Lower leg skin (tissue), 4 donors: ENCODE measurements at regions not wholly inside any gene's neighbourhood (a gene's known extent, or its start where the extent isn't known, plus 50 kb on each side); places are given as distances from the start of the nearest gene placed in this dataset.

Experiments used
- DNase-seq, 2 donors: peaks; one replicate each; pipeline ENCODE4 v3.0.0-alpha.2; 2019; ENCODE audit warnings: low spot score in 2 of 2
- H3K4me3 ChIP-seq: fragments of 200-600 bp; sonication (generic); 2 replicates; pipeline ENCODE4 v1.5.1; 2017; ENCODE audit warnings: mild to moderate bottlenecking, low read depth; ENCODE audit not compliant: poor library complexity, severe bottlenecking
- POLR2A ChIP-seq, 2 donors: fragments of 450-650 bp; IDR thresholded peaks; one replicate each; pipeline ENCODE4 v1.6.1; 2016 to 2017; ENCODE audit warnings: antibody characterized with exemption in 2 of 2, mild to moderate bottlenecking in 1 of 2, moderate library complexity in 1 of 2
- WGBS, 2 donors: methylation state at CpG; one replicate each; pipeline ENCODE4 v1.1.5; 2018; 5-methylcytosine and 5-hydroxymethylcytosine counted together
- intact Hi-C: fragments of 100-400 bp; cut with DNase I; formaldehyde crosslinking; loops from one replicate; pipeline ENCODE4 v1.15.0; 2023; ENCODE audit warnings: low total_unique reads
- TF ChIP-seq, protein P1 (sequence below), 3 donors: fragments of 450-650 bp; IDR thresholded peaks; one replicate each; pipeline ENCODE4 v1.5.1; 2016; ENCODE audit warnings: antibody characterized with exemption in 3 of 3, mild to moderate bottlenecking in 3 of 3, moderate library complexity in 2 of 3

DNA sequence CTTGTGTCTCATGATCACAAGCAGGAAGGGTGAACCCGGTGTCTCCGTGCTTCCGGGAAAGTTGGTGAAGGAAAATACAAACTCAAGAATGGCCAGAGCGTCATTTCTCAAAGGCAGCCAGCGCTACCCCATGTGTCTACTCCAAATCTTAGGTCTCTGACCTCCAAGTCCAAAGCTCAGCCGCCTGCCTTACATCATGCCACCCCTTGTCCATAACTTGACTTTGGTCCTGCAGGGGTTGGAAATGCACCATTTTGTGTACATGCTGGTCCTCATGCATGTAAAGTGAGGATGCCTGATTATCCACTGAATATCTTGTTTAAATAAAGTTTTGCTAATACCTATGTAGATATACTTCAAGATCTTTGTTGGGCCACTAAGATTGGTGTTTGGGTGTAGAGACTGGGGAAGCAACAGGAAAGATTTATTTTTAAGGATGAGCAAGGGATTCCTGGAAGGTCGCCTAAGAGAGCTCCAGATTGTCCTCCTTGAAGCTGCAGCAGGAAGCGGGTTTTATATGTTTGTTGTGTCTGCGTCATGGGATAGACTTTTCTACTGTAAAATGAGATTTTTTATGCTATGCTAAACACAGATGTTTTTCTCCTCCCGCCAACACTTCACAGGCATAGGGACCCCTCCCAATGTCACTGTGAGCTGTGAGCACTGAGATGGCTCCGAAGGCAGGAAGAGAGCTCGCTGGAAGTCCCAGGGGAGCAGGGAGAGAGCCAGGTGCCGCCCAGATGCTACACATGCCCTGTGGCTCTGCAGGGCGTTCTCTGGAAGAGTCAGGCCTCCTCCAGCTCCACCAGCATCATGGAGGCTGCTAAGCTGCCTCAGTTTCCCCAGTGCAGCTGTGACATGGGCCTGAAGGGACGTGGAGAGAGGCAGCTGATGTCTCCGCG lies 176.2 kb upstream of the HDAC4 start:
- WGBS, 2 donors = 75 to 79% methylated on average over 16 to 17 of the region's 17 CpGs
- DNase-seq = no peak
- TF ChIP-seq, protein P1, sequence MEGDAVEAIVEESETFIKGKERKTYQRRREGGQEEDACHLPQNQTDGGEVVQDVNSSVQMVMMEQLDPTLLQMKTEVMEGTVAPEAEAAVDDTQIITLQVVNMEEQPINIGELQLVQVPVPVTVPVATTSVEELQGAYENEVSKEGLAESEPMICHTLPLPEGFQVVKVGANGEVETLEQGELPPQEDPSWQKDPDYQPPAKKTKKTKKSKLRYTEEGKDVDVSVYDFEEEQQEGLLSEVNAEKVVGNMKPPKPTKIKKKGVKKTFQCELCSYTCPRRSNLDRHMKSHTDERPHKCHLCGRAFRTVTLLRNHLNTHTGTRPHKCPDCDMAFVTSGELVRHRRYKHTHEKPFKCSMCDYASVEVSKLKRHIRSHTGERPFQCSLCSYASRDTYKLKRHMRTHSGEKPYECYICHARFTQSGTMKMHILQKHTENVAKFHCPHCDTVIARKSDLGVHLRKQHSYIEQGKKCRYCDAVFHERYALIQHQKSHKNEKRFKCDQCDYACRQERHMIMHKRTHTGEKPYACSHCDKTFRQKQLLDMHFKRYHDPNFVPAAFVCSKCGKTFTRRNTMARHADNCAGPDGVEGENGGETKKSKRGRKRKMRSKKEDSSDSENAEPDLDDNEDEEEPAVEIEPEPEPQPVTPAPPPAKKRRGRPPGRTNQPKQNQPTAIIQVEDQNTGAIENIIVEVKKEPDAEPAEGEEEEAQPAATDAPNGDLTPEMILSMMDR (IDR thresholded peaks at IDR 0.05) = no peak
- TF ChIP-seq POLR2A (IDR thresholded peaks at IDR 0.05) = no peak
- H3K4me3 ChIP-seq = no peak overlapping the region
- intact Hi-C loops = no loop called here

DNA sequence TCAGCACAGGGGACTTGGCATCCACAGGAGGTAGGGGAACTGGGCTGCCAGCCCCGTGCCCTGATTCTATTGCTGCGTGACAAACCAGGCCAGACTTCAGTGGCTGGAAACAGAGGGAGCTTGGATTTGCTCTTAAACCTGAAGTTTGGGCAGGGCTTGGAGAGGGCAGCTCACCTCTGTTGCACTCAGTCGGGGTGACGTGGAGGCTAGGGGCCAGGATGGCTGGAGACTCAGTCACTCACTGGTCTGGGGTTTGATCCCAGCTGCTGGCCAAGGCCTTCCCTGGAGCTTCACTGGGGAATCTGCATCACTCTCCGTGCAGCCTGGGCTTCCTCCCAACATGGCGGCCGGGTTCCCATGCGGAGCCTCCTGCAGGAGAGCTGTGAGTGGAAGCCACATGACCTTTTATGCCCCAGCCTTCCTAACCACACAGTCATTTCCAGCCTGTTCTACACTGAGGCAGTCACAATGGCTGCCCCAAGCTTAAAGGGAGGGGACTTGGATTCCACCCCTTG lies 175.2 kb upstream of the HDAC4 start:
- no peak overlapping the region for H3K4me3 ChIP-seq
- intact Hi-C loops = no loop called here
- no peak for DNase-seq
- TF ChIP-seq, protein P1 (IDR thresholded peaks at IDR 0.05) = no peak
- TF ChIP-seq POLR2A (IDR thresholded peaks at IDR 0.05) = no peak
- 97 to 98% methylated on average over 8 of the region's 8 CpGs for WGBS, 2 donors

DNA sequence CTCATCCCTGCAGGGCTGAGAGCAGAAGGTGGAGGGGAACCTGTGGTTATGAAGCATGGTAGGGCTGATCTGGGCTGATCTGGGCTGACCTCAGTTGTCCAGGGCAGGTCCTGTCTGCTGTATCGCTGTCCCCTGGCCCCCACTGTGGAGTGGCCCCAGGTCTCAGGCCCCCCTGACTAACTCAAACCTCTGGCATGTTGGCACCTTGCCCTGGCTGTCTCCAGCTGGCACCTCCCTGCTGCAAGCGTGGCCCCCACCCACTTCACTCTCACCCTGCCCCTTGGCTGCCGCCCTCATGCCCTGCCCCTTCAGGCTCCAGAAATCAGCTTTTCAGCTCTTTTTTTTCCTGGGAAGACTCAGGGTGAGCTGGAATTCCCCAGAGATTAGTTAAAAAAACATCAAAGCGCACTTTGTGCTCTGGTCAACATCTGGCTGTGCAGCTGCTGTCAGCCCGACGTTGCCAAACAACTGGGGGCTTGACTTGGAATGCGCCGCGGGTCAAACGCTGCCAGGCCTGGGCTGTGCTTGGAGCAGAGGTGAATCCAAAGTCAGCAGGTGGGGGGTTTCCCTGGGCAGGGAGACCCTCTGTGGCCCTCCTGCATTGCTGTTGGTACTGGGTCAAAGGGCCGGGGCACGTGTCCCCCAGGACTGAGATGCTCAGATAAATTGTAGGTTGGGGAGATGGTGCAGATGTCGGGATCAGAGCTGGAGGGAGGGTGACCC lies 173.8 kb upstream of the HDAC4 start:
- intact Hi-C loops = no loop called here
- 47 to 55% methylated on average over 12 to 13 of the region's 13 CpGs for WGBS, 2 donors
- TF ChIP-seq, protein P1 (IDR thresholded peaks at IDR 0.05) = no peak
- TF ChIP-seq POLR2A (IDR thresholded peaks at IDR 0.05) = no peak
- DNase-seq = no peak
- H3K4me3 ChIP-seq = no peak overlapping the region

DNA sequence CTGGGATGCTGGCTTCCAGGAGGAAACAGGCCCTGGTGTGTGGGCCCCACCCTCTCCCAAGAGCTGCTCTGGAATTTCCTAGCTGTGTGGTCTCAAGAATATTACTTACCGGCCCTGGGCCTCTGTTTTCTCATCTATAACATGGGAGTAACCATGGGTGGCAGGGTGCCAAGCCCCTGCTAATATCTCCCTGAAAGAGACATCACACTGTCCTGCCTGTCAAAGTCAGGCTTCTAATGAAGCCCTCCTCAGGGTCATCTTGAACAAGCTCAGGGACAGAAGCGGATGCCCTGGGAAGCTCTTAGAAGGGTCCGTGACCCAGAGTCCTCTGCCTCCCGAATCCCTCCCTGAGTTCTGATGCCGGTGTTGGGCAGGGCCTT lies 173.2 kb upstream of the HDAC4 start:
- TF ChIP-seq, protein P1 (IDR thresholded peaks at IDR 0.05) = no peak
- TF ChIP-seq POLR2A (IDR thresholded peaks at IDR 0.05) = no peak
- intact Hi-C loops = no loop called here
- WGBS, 2 donors = 72 to 81% methylated on average over 5 of the region's 5 CpGs
- no peak overlapping the region for H3K4me3 ChIP-seq
- DNase-seq = no peak

DNA sequence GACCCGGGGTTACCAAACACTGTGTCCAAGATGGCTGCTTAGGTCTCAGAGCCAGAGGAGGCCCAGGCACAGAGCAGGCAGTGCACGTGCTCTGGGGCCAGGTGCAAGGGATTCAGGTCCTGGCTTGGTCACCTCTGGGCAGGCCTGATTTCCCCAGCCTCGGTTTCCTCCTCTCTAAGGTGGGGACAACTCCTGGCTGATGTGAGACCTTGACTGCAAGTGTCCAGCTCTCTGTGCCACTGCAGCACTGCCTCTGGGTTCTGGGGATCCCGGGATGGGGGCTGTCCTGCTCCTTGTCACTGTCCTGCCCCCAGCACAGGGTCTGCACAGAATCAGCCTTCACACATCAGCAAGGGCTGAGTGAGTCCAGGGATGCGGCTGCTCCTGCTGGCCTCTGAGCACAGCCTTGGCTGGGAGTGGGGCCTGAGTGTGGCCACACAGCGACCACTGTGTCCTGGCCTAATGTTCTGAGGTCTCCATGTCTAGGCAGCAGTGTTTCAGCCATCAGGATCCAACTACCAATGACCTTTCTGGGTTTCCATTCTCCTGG lies 170.2 kb upstream of the HDAC4 start:
- intact Hi-C loops = no loop called here
- no peak for DNase-seq
- no peak overlapping the region for H3K4me3 ChIP-seq
- TF ChIP-seq, protein P1 (IDR thresholded peaks at IDR 0.05) = no peak
- no peak for TF ChIP-seq POLR2A (IDR thresholded peaks at IDR 0.05)
- WGBS, 2 donors = 85 to 92% methylated on average over 6 of the region's 6 CpGs
